ENCODE measurements at regions not wholly inside any gene's neighbourhood (a gene's known extent, or its start where the extent isn't known, plus 50 kb on each side); places are given as distances from the start of the nearest gene placed in this dataset.

DNA sequence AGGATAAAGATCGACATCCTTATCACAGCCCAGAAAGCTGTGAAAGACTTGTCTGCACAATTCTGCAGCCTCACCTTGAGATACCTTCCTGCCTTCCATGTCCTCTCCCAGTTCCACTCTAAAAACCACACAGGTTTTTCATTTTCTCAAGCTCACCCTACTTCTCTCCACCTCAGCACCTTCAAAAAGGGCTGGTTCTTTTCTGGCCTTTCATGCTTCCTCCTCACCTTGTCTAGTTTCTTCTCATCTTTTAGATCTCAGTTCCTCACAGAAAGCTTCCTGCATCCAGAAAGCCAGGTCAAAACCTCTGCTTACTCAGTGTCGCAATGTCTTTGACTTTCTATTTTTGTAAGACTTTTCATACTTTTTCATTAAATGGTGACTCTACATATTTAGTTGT is 140.2 kb upstream of the STT3B start:
- TF ChIP-seq, protein P1, sequence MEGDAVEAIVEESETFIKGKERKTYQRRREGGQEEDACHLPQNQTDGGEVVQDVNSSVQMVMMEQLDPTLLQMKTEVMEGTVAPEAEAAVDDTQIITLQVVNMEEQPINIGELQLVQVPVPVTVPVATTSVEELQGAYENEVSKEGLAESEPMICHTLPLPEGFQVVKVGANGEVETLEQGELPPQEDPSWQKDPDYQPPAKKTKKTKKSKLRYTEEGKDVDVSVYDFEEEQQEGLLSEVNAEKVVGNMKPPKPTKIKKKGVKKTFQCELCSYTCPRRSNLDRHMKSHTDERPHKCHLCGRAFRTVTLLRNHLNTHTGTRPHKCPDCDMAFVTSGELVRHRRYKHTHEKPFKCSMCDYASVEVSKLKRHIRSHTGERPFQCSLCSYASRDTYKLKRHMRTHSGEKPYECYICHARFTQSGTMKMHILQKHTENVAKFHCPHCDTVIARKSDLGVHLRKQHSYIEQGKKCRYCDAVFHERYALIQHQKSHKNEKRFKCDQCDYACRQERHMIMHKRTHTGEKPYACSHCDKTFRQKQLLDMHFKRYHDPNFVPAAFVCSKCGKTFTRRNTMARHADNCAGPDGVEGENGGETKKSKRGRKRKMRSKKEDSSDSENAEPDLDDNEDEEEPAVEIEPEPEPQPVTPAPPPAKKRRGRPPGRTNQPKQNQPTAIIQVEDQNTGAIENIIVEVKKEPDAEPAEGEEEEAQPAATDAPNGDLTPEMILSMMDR (IDR thresholded peaks at IDR 0.05), result no peak
- no peak for TF ChIP-seq POLR2A (IDR thresholded peaks at IDR 0.05)

Measured in body of pancreas (tissue), 4 donors.